Osteoblast (primary cell): ENCODE measurements at regions not wholly inside any gene's neighbourhood (a gene's known extent, or its start where the extent isn't known, plus 50 kb on each side); places are given as distances from the start of the nearest gene placed in this dataset.

ENCODE experiments used
- DNase-seq: peaks from one replicate; pipeline ENCODE4 v3.0.0; 2011; ENCODE audit warnings: low spot score, mixed read lengths; ENCODE audit not compliant: insufficient read length; ENCODE audit errors: missing footprints
- H2AFZ ChIP-seq: 2 replicates; pipeline ENCODE4 v1.6.0; 2011; ENCODE audit warnings: mild to moderate bottlenecking, low read length
- H3K27ac ChIP-seq: 2 replicates; pipeline ENCODE4 v1.5.1; 2011; ENCODE audit warnings: mild to moderate bottlenecking, low read depth, low read length, moderate library complexity
- H3K27me3 ChIP-seq: 2 replicates; pipeline ENCODE4 v1.6.0; 2012; ENCODE audit warnings: mild to moderate bottlenecking, control low read depth, inconsistent platforms, low read length, moderate library complexity; ENCODE audit not compliant: insufficient read depth
- H3K36me3 ChIP-seq: 2 replicates; pipeline ENCODE4 v1.5.1; 2011; ENCODE audit warnings: mild to moderate bottlenecking, low read length, control low read depth, moderate library complexity; ENCODE audit not compliant: insufficient read depth
- H3K4me1 ChIP-seq: 2 replicates; pipeline ENCODE4 v1.5.1; 2011; ENCODE audit warnings: mild to moderate bottlenecking, low read length, control low read depth, moderate library complexity; ENCODE audit not compliant: insufficient read depth
- H3K4me2 ChIP-seq: 2 replicates; pipeline ENCODE4 v1.6.0; 2011; ENCODE audit warnings: mild to moderate bottlenecking, low read length; ENCODE audit not compliant: insufficient read depth
- H3K4me3 ChIP-seq: fragments of 200-600 bp; sonication (generic); 3 replicates; pipeline ENCODE4 v1.5.1; 2012; ENCODE audit warnings: mild to moderate bottlenecking, low read length, inconsistent platforms; ENCODE audit not compliant: insufficient read depth
- H3K79me2 ChIP-seq: 2 replicates; pipeline ENCODE4 v1.6.0; 2012; ENCODE audit warnings: mild to moderate bottlenecking, low read length, control low read depth, inconsistent platforms; ENCODE audit not compliant: insufficient read depth
- H3K9me3 ChIP-seq: 2 replicates; pipeline ENCODE4 v1.5.1; 2011; ENCODE audit warnings: low read depth, low read length, control low read depth
- H4K20me1 ChIP-seq: 2 replicates; pipeline ENCODE4 v1.6.0; 2012; ENCODE audit warnings: mild to moderate bottlenecking, low read length, control low read depth; ENCODE audit not compliant: insufficient read depth
- CTCF ChIP-seq: IDR thresholded peaks from 2 replicates; pipeline ENCODE4 v1.5.1; 2011; ENCODE audit warnings: mild to moderate bottlenecking, low read depth, low read length, moderate library complexity; ENCODE audit errors: extremely low read depth

- Histone ChIP-seq H3K79me2 (no peaks in the 10 kb centered on the region), H3K9me3 (no peaks in the 10 kb centered on the region), H3K4me3 (no peak overlapping the region), H2AFZ (no peak overlapping the region), H3K27ac (no peak overlapping the region), H3K36me3 (no peaks in the 10 kb centered on the region), H3K4me1 (no peaks in the 10 kb centered on the region), H4K20me1 (no peaks in the 10 kb centered on the region), H3K27me3 (no peaks in the 10 kb centered on the region), H3K4me2 (no peak overlapping the region)
- no peak for TF ChIP-seq CTCF
- DNase-seq = no peak
Observed at GRCh38 chr4:153937289-153937688, 148.4 kb upstream of the SFRP2 start.

GRCh38 chr4:153936121-153936520 is 147.2 kb upstream of the SFRP2 start:
- H3K9me3 ChIP-seq = no peaks in the 10 kb centered on the region
- no peaks in the 10 kb centered on the region for H4K20me1 ChIP-seq
- no peaks in the 10 kb centered on the region for H3K36me3 ChIP-seq
- H3K79me2 ChIP-seq = no peaks in the 10 kb centered on the region
- H3K27ac ChIP-seq = no peak overlapping the region
- no peaks in the 10 kb centered on the region for H3K4me1 ChIP-seq
- H3K4me2 ChIP-seq = no peak overlapping the region
- H3K4me3 ChIP-seq = no peak overlapping the region
- no peak for TF ChIP-seq CTCF
- DNase-seq = no peak
- H3K27me3 ChIP-seq = no peaks in the 10 kb centered on the region
- no peak overlapping the region for H2AFZ ChIP-seq

GRCh38 chr4:153934688-153935017 is 145.8 kb upstream of the SFRP2 start:
- no peaks in the 10 kb centered on the region for H3K79me2 ChIP-seq
- no peak overlapping the region for H3K4me2 ChIP-seq
- H3K4me3 ChIP-seq = no peak overlapping the region
- H3K9me3 ChIP-seq = no peaks in the 10 kb centered on the region
- H3K36me3 ChIP-seq = no peaks in the 10 kb centered on the region
- no peak for TF ChIP-seq CTCF
- H4K20me1 ChIP-seq = no peaks in the 10 kb centered on the region
- no peak overlapping the region for H2AFZ ChIP-seq
- no peaks in the 10 kb centered on the region for H3K27me3 ChIP-seq
- no peak overlapping the region for H3K27ac ChIP-seq
- DNase-seq = no peak
- H3K4me1 ChIP-seq = no peaks in the 10 kb centered on the region

- H3K27me3 ChIP-seq = no peaks in the 10 kb centered on the region
- peak; percentile 23 for DNase-seq
- TF ChIP-seq CTCF = no peak
- no peaks in the 10 kb centered on the region for H3K9me3 ChIP-seq
- no peak overlapping the region for H3K27ac ChIP-seq
- no peaks in the 10 kb centered on the region for H3K36me3 ChIP-seq
- H2AFZ ChIP-seq = no peak overlapping the region
- H3K4me2 ChIP-seq = no peak overlapping the region
- H4K20me1 ChIP-seq = no peaks in the 10 kb centered on the region
- H3K4me3 ChIP-seq = no peak overlapping the region
- no peaks in the 10 kb centered on the region for H3K4me1 ChIP-seq
- no peaks in the 10 kb centered on the region for H3K79me2 ChIP-seq
Observed at GRCh38 chr4:153933915-153934687, 145.2 kb upstream of the SFRP2 start.
